ENCODE measurements at regions not wholly inside any gene's neighbourhood (a gene's known extent, or its start where the extent isn't known, plus 50 kb on each side); places are given as distances from the start of the nearest gene placed in this dataset.

- DNase-seq: peak in 1 of 5 donors; percentile 19
These were observed 295.9 kb upstream of the RGMA start for GRCh38 chr15:93384886-93385285.

DNA sequence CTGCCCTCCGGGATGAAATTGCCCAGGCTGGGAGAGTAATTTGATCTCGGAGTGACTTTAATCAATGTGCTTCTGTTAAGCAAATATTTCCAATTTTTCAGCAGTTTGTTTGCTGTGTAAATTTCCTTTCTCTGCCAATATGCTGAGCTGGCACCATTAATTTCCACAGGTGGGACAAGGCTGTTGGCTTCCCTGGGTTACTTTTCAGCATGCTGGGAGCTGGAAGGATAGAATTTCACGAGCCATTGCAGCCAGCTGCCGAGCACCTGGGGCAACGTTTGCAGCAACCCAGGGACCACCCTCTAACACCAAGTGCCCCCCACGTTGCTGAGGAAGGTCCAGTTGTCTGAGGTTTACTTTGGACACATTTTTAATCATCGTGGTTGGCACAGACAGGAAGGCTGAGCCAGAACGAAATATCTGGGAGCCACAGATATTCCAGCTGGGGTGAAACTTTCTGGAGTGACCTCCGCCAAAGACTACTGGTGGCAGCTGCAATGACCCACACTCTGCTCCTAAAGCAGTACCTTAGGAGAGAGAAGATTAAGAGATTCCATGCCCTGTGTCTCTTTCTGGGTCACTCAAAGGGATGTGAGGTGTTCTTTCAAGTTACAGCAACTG is 293.3 kb upstream of the RGMA start:
- no peak for TF ChIP-seq CTCF (IDR thresholded peaks at IDR 0.05; ENCODE audit: borderline replicate concordance, extremely low read depth, insufficient read depth)

More at GRCh38 chr15:93384886-93385285, 295.9 kb upstream of the RGMA start:
- intact Hi-C loops (cut with DNase I): no loop called here
- FAIRE-seq: no peak
- H3K9me3 ChIP-seq (ENCODE audit: control insufficient read depth in 2 of 3, insufficient read depth in 1 of 3, low read length in 3 of 3): no peaks in the 10 kb centered on the region
- no peaks in the 10 kb centered on the region for H3K4me1 ChIP-seq (ENCODE audit: control insufficient read depth in 2 of 3, insufficient read depth in 2 of 3, low read depth in 1 of 3, low read length in 3 of 3)
- no peaks in the 10 kb centered on the region for H3K27me3 ChIP-seq (ENCODE audit: control insufficient read depth, insufficient read depth, low read length)
- H3K36me3 ChIP-seq (ENCODE audit: control insufficient read depth in 2 of 3, insufficient read depth in 3 of 3, low read length in 3 of 3): no peaks in the 10 kb centered on the region
- no peak for TF ChIP-seq CTCF (IDR thresholded peaks at IDR 0.05; ENCODE audit: borderline replicate concordance, extremely low read depth, insufficient read depth)
- H3K27ac ChIP-seq (ENCODE audit: low read depth in 2 of 2, low read length in 2 of 2): no peak overlapping the region
- H3K9ac ChIP-seq (ENCODE audit: low read length in 3 of 3): no peak overlapping the region
- H3K4me3 ChIP-seq (ENCODE audit: low read length in 3 of 3): no peak overlapping the region

DNA sequence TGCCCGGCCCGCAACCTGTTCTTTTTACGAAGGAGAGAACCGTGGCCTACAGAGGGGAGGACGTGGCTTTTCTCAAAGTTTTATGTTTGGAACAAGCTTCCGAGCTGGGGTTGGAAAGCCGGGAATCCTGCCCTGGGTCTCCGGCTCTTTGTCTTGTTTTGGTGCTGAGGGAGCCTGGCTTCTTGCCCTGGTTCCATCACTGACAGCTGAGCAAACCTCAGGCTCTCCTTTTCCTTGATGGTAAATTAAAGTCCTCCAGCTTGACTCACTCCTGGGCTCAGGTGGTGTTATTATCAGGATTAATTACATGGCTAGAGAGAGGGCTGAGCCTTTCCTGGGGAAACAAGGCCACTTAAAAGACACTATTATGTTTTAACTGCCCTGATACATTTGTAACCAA is 289.5 kb upstream of the RGMA start:
- TF ChIP-seq CTCF (IDR thresholded peaks at IDR 0.05; ENCODE audit: borderline replicate concordance, extremely low read depth, insufficient read depth): no peak
- no peaks in the 10 kb centered on the region for H3K27me3 ChIP-seq (ENCODE audit: control insufficient read depth, insufficient read depth, low read length)
- intact Hi-C loops (cut with DNase I): no loop called here
- no peak overlapping the region for H3K27ac ChIP-seq (ENCODE audit: low read depth in 2 of 2, low read length in 2 of 2)
- DNase-seq: no peak
- H3K4me1 ChIP-seq (ENCODE audit: control insufficient read depth in 2 of 3, insufficient read depth in 2 of 3, low read depth in 1 of 3, low read length in 3 of 3): no peaks in the 10 kb centered on the region
- no peak for FAIRE-seq
- no peak overlapping the region for H3K9ac ChIP-seq (ENCODE audit: low read length in 3 of 3)
- no peaks in the 10 kb centered on the region for H3K9me3 ChIP-seq (ENCODE audit: control insufficient read depth in 2 of 3, insufficient read depth in 1 of 3, low read length in 3 of 3)
- no peaks in the 10 kb centered on the region for H3K36me3 ChIP-seq (ENCODE audit: control insufficient read depth in 2 of 3, insufficient read depth in 3 of 3, low read length in 3 of 3)
- H3K4me3 ChIP-seq (ENCODE audit: low read length in 3 of 3): no peak overlapping the region

More for the DNA sequence above, 293.3 kb upstream of the RGMA start:
- Histone ChIP-seq H3K36me3 (ENCODE audit: control insufficient read depth in 2 of 3, insufficient read depth in 3 of 3, low read length in 3 of 3) (no peaks in the 10 kb centered on the region), H3K9me3 (ENCODE audit: control insufficient read depth in 2 of 3, insufficient read depth in 1 of 3, low read length in 3 of 3) (no peaks in the 10 kb centered on the region), H3K27me3 (ENCODE audit: control insufficient read depth, insufficient read depth, low read length) (no peaks in the 10 kb centered on the region), H3K27ac (ENCODE audit: low read depth in 2 of 2, low read length in 2 of 2) (no peak overlapping the region), H3K4me3 (ENCODE audit: low read length in 3 of 3) (no peak overlapping the region), H3K4me1 (ENCODE audit: control insufficient read depth in 2 of 3, insufficient read depth in 2 of 3, low read depth in 1 of 3, low read length in 3 of 3) (no peaks in the 10 kb centered on the region), H3K9ac (ENCODE audit: low read length in 3 of 3) (no peak overlapping the region)
- intact Hi-C loops (cut with DNase I): no loop called here
- FAIRE-seq (no peak), DNase-seq (peak in 2 of 5 donors; percentile 46 to 55)

- Histone ChIP-seq H3K27me3 (ENCODE audit: control insufficient read depth, insufficient read depth, low read length) (no peaks in the 10 kb centered on the region), H3K27ac (ENCODE audit: low read depth in 2 of 2, low read length in 2 of 2) (no peak overlapping the region), H3K36me3 (ENCODE audit: control insufficient read depth in 2 of 3, insufficient read depth in 3 of 3, low read length in 3 of 3) (no peaks in the 10 kb centered on the region), H3K9me3 (ENCODE audit: control insufficient read depth in 2 of 3, insufficient read depth in 1 of 3, low read length in 3 of 3) (no peaks in the 10 kb centered on the region), H3K4me1 (ENCODE audit: control insufficient read depth in 2 of 3, insufficient read depth in 2 of 3, low read depth in 1 of 3, low read length in 3 of 3) (no peaks in the 10 kb centered on the region), H3K9ac (ENCODE audit: low read length in 3 of 3) (no peak overlapping the region), H3K4me3 (ENCODE audit: low read length in 3 of 3) (no peak overlapping the region)
- DNase-seq: no peak
- TF ChIP-seq CTCF (IDR thresholded peaks at IDR 0.05; ENCODE audit: borderline replicate concordance, extremely low read depth, insufficient read depth): no peak
- intact Hi-C loops (cut with DNase I): no loop called here
- FAIRE-seq: no peak
These were observed 283.8 kb upstream of the RGMA start for GRCh38 chr15:93372865-93373223.

Measured in kidney (tissue), 13 donors.